ENCODE measurements at regions not wholly inside any gene's neighbourhood (a gene's known extent, or its start where the extent isn't known, plus 50 kb on each side); places are given as distances from the start of the nearest gene placed in this dataset.

GRCh38 chr1:56309065-56309464 is 270.3 kb downstream of the PLPP3 start:
- 55% methylated on average over 1 of the region's 1 CpG for WGBS
- Histone ChIP-seq H3K27me3 (no peaks in the 10 kb centered on the region), H3K4me1 (no peaks in the 10 kb centered on the region), H3K36me3 (no peaks in the 10 kb centered on the region), H3K9me3 (no peaks in the 10 kb centered on the region), H3K4me3 (no peak overlapping the region), H3K27ac (no peak overlapping the region)
- no peak for DNase-seq (ENCODE audit: low spot score in 2 of 2)
- TF ChIP-seq POLR2A (IDR thresholded peaks at IDR 0.05) (no peak), CTCF (IDR thresholded peaks at IDR 0.05) (no peak), POLR2AphosphoS5 (IDR thresholded peaks at IDR 0.05) (no peak), EP300 (IDR thresholded peaks at IDR 0.05) (no peak)

- Histone ChIP-seq H3K27me3 (no peaks in the 10 kb centered on the region), H3K4me3 (no peak overlapping the region), H3K27ac (no peak overlapping the region), H3K9me3 (no peaks in the 10 kb centered on the region), H3K4me1 (no peaks in the 10 kb centered on the region), H3K36me3 (no peaks in the 10 kb centered on the region)
- WGBS = 92% methylated on average over 4 of the region's 4 CpGs
- no peak for TF ChIP-seq CTCF (IDR thresholded peaks at IDR 0.05)
- no peak for TF ChIP-seq EP300 (IDR thresholded peaks at IDR 0.05)
- no peak for TF ChIP-seq POLR2AphosphoS5 (IDR thresholded peaks at IDR 0.05)
- TF ChIP-seq POLR2A (IDR thresholded peaks at IDR 0.05) = no peak
- DNase-seq (ENCODE audit: low spot score in 2 of 2) = no peak
Observed at GRCh38 chr1:56304975-56305374, 274.4 kb downstream of the PLPP3 start.

- no peak overlapping the region for H3K4me3 ChIP-seq
- no peak for DNase-seq (ENCODE audit: low spot score in 2 of 2)
- H3K4me1 ChIP-seq = no peaks in the 10 kb centered on the region
- no peaks in the 10 kb centered on the region for H3K36me3 ChIP-seq
- no peaks in the 10 kb centered on the region for H3K9me3 ChIP-seq
- no peak overlapping the region for H3K27ac ChIP-seq
- no peak for TF ChIP-seq POLR2AphosphoS5 (IDR thresholded peaks at IDR 0.05)
- TF ChIP-seq EP300 (IDR thresholded peaks at IDR 0.05) = no peak
- TF ChIP-seq POLR2A (IDR thresholded peaks at IDR 0.05) = no peak
- no peak for TF ChIP-seq CTCF (IDR thresholded peaks at IDR 0.05)
- WGBS = 68% methylated on average over 1 of the region's 1 CpG
- H3K27me3 ChIP-seq = no peaks in the 10 kb centered on the region
Observed at GRCh38 chr1:56303805-56304204, 275.6 kb downstream of the PLPP3 start.

DNA sequence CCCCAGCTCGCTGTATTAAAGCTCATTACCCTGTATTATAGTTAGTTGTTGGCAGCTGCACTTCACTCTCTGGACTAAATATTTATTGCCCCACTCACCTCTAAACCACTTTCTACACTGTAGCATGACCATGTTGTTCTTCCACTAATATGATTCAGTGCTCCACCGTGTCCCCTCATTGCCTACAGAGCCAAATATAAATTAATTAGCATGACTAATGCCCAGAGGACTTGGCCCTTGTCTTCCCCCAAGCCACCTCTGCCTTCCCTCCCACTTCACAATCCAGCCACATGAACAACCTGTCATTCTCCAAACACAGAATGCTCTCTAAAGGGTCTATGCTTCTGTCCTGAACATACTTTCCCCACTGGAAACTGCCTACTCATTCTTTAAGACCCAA is 276.5 kb downstream of the PLPP3 start:
- Histone ChIP-seq H3K4me3 (no peak overlapping the region), H3K36me3 (no peaks in the 10 kb centered on the region), H3K9me3 (no peaks in the 10 kb centered on the region), H3K4me1 (no peaks in the 10 kb centered on the region), H3K27me3 (no peaks in the 10 kb centered on the region), H3K27ac (no peak overlapping the region)
- DNase-seq (ENCODE audit: low spot score in 2 of 2) = no peak
- 73% methylated on average over 2 of the region's 2 CpGs for WGBS
- no peak for TF ChIP-seq EP300 (IDR thresholded peaks at IDR 0.05)

DNA sequence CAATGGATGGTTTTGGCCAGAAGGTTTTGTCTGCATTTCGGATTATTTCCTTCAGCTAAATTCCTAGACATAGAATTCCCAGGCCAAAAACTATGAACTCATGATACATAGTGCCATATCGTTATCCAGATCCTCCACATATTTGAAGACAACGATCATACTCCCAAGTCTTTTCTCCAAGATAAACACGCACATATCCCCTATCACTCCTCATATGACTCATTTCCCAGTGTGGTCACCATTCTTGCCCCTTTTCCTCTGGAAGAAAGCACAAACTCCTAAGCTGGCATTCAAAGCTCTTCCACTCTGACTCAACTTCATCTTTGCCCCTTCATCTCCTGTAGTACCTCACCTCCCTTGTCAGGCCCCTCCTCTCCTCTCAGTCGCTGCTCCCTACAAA is 277.6 kb downstream of the PLPP3 start:
- no peak for DNase-seq (ENCODE audit: low spot score in 2 of 2)
- no peak for TF ChIP-seq POLR2A (IDR thresholded peaks at IDR 0.05)
- no peak for TF ChIP-seq POLR2AphosphoS5 (IDR thresholded peaks at IDR 0.05)
- TF ChIP-seq EP300 (IDR thresholded peaks at IDR 0.05) = no peak
- no peak for TF ChIP-seq CTCF (IDR thresholded peaks at IDR 0.05)
- Histone ChIP-seq H3K4me3 (no peak overlapping the region), H3K4me1 (no peaks in the 10 kb centered on the region), H3K36me3 (no peaks in the 10 kb centered on the region), H3K9me3 (no peaks in the 10 kb centered on the region), H3K27me3 (no peaks in the 10 kb centered on the region), H3K27ac (no peak overlapping the region)
- 87% methylated on average over 5 of the region's 5 CpGs for WGBS

- H3K4me1 ChIP-seq = no peaks in the 10 kb centered on the region
- TF ChIP-seq POLR2A (IDR thresholded peaks at IDR 0.05) = no peak
- no peak for TF ChIP-seq CTCF (IDR thresholded peaks at IDR 0.05)
- no peak for TF ChIP-seq EP300 (IDR thresholded peaks at IDR 0.05)
- TF ChIP-seq POLR2AphosphoS5 (IDR thresholded peaks at IDR 0.05) = no peak
- H3K4me3 ChIP-seq = no peak overlapping the region
- H3K36me3 ChIP-seq = no peaks in the 10 kb centered on the region
- DNase-seq (ENCODE audit: low spot score in 2 of 2) = no peak
- H3K27me3 ChIP-seq = no peaks in the 10 kb centered on the region
- no peaks in the 10 kb centered on the region for H3K9me3 ChIP-seq
- H3K27ac ChIP-seq = no peak overlapping the region
- WGBS = 86% methylated on average over 1 of the region's 1 CpG
Observed at GRCh38 chr1:56300836-56301235, 278.5 kb downstream of the PLPP3 start.

All from suprapubic skin (tissue), 4 donors.